ENCODE measurements at regions not wholly inside any gene's neighbourhood (a gene's known extent, or its start where the extent isn't known, plus 50 kb on each side); places are given as distances from the start of the nearest gene placed in this dataset.

GRCh38 chr10:42933448-42934340 lies 143.2 kb upstream of the RET start:
- no peak for DNase-seq

DNA sequence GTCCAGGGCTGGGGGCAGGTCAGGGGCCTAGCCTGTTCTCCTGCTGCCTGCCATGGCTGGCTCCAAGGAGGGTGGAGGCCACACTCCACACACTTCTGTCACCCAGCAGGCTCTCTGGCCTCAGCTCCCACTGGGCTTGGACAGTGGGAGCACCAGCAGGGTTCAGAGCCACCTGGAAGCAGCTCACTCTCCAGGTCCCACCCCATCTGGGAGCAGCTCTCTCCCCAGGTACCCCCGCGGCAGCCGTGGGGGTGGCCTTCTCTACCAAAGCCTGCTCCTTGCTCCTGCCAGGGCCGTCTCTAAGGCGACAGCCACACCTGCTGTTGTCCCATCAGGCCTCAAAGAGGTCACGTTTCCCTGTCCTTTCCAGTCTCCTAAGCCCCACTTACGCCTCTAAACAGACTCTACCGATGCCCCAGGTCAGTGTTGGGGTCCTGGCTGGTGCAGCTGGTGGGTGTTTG lies 142.5 kb upstream of the RET start:
- no peak for DNase-seq

GRCh38 chr10:42934842-42935241 lies 142.0 kb upstream of the RET start:
- DNase-seq, result no peak

- DNase-seq, result no peak
Observed at GRCh38 chr10:42935466-42935865, 141.4 kb upstream of the RET start.

- DNase-seq, result no peak
Observed at GRCh38 chr10:42936580-42936979, 140.3 kb upstream of the RET start.

GRCh38 chr10:42937048-42937447 lies 139.8 kb upstream of the RET start:
- DNase-seq, result no peak

GRCh38 chr10:42937649-42938180 lies 139.2 kb upstream of the RET start:
- no peak for DNase-seq

- DNase-seq, result no peak
Observed at GRCh38 chr10:42938351-42938750, 138.5 kb upstream of the RET start.

GRCh38 chr10:42939237-42939636 lies 137.6 kb upstream of the RET start:
- DNase-seq, result no peak

- no peak for DNase-seq
Observed at GRCh38 chr10:42939685-42940366, 137.0 kb upstream of the RET start.

GRCh38 chr10:42940487-42941294 lies 136.2 kb upstream of the RET start:
- no peak for DNase-seq

GRCh38 chr10:42941295-42941644 lies 135.6 kb upstream of the RET start:
- no peak for DNase-seq

DNA sequence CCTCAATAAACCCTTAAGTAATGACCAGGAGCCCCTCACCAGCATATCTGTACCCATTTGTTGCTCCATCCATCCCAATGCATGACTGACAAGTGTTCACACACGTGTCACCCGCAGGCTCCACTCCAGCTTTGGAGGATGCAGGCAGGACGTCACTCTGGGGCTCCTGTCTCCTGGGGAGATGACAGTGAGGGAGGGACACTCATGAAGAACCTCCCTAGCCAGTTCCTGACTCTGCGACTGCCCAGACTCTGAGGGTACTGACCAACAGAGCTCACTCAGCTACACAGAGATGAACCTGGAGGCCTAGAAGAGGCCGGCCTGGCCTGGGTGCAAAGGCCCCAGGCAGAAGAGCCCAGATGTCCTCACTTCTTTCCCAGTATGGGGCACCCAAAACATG lies 135.1 kb upstream of the RET start:
- no peak for DNase-seq

- DNase-seq, result no peak
Observed at GRCh38 chr10:42942279-42942950, 134.5 kb upstream of the RET start.

DNA sequence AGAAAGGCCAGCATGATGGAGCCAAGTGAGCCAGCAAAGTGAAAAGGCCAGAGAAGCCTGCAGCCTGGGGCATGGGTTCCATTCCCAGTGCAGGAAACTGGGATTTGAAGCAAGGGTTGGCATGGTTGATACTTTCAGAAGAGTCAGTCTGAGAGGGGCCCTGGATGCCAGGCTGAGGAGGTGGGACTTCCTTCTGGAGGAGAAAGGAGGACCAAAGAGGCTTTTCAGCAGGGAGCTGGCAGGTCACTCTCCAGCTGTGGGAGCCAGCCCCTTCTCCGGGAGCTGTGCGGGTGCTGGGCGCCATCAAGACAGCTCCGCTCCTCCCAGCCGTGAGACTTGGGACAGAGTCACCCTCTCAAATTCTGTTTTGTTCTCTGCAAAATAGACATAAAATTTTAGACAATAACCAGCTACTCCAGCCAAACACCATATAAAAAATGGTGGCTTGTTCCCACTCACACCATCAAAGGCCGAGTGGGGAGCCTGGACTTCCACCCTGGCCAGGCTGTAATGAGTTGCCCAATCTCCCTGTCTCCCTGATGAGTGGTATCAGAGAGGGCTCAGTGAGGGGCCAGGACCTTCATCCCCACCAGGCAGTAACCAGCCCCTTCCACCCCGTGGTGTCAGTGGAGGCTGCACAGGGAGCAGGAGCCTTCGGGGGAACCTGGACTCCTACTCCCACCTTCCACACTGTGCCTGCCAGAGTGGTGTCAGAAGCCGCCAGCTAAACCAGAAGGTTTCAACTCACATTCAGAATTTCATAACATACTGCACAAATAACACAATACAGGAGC lies 133.6 kb upstream of the RET start:
- DNase-seq, result no peak

DNA sequence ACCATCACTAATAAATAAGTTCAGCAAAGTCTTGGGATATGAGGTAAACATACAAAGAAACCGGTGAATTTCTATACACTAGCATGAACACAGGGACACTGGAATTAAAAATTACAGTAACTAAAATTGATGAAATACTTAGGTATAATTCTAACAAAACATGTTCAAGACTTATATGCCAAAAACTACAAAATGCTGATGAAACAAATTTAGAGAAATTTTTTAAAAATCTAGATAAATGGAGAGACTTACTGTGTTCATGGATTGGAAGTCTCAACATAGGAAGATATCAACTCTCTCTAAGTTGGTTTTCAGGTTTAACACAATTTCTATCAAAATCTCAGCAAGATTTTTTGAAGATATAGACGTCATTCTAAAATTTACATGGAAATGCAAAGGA lies 128.8 kb upstream of the RET start:
- no peak for DNase-seq

DNA sequence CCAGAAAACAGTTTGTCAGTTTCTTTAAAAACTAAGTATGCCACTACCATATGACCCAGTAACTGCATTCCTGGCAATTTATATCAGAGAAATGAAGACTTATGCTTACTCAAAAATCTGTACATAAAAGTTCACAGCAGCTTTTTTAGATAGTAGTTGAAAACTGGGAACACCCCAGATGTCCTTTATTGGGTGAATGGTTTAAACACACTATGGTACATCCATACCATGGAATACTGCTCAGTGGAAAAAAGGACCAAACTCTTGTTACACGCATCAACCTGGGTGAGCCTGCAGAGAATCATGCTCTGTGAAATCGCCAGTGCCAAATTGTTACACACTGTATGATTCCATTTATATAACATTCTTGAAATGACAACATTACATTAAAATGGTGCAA lies 127.6 kb upstream of the RET start:
- no peak for DNase-seq

- DNase-seq, result no peak
Observed at GRCh38 chr10:42950606-42951485, 126.0 kb upstream of the RET start.

GRCh38 chr10:42951486-42952251 lies 125.2 kb upstream of the RET start:
- no peak for DNase-seq

DNA sequence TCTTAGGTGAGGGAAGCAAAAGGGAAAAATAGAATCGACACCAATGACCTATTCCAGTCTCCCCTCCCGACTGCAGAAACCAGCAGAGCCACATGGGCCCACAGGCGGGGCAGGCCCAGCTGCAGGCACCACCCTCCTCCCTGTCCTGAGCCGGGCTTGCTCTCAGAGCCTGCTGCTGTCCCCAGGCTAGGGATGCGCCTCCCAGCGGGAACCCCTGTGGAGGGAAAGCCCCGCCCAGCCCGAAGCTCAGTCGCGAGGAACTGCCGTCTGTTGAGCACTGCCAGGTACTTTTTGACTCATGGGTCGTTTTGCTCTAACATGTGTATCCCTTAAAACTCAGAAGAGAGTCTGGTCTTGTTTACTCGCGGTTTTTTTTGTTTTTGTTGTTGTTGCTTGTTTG lies 124.5 kb upstream of the RET start:
- DNase-seq, result no peak

All from kidney glomerular epithelial cell (primary cell).